DND-41 (cell line): ENCODE measurements at regions not wholly inside any gene's neighbourhood (a gene's known extent, or its start where the extent isn't known, plus 50 kb on each side); places are given as distances from the start of the nearest gene placed in this dataset.

ENCODE experiments used
- ATAC-seq: fragments of 200-7000 bp; cut with Tn5 transposase; 3 replicates; pipeline ENCODE4 v1.9.1; 2021; ENCODE audit warnings: low read depth; ENCODE audit not compliant: insufficient read depth
- DNase-seq: peaks from one replicate; pipeline ENCODE4 v3.0.0-alpha.2; 2020
- H2AFZ ChIP-seq: 2 replicates; pipeline ENCODE4 v1.6.0; 2012; ENCODE audit warnings: low read depth, low read length
- H3K27ac ChIP-seq: 2 replicates; pipeline ENCODE4 v1.5.1; 2012; ENCODE audit warnings: low read length, inconsistent platforms
- H3K27me3 ChIP-seq: fragments of 200-600 bp; sonication (generic); 2 replicates; pipeline ENCODE4 v1.6.0; 2012; ENCODE audit warnings: low read length, mild to moderate bottlenecking, inconsistent platforms; ENCODE audit not compliant: insufficient read depth, poor library complexity
- H3K36me3 ChIP-seq: 2 replicates; pipeline ENCODE4 v1.5.1; 2012; ENCODE audit warnings: low read length, inconsistent platforms; ENCODE audit not compliant: insufficient read depth
- H3K4me1 ChIP-seq: 2 replicates; pipeline ENCODE4 v1.5.1; 2012; ENCODE audit warnings: mild to moderate bottlenecking, low read length; ENCODE audit not compliant: insufficient read depth
- H3K4me2 ChIP-seq: 2 replicates; pipeline ENCODE4 v1.6.0; 2012; ENCODE audit warnings: mild to moderate bottlenecking, moderate library complexity, low read length, inconsistent platforms; ENCODE audit not compliant: insufficient read depth
- H3K4me3 ChIP-seq, 2 experiments: fragments of 200-600 bp in 1 of 2; shearing (Covaris generic) in 1 of 2; 2 replicates each; pipeline ENCODE4 v1.5.1; 2012 to 2016; ENCODE audit warnings: inconsistent platforms in 2 of 2, low read length in 2 of 2, mild to moderate bottlenecking in 2 of 2, low read depth in 1 of 2, moderate library complexity in 1 of 2
- H3K79me2 ChIP-seq: 2 replicates; pipeline ENCODE4 v1.6.0; 2012; ENCODE audit warnings: low read length, inconsistent platforms; ENCODE audit not compliant: insufficient read depth
- H3K9ac ChIP-seq: 2 replicates; pipeline ENCODE4 v1.6.0; 2012; ENCODE audit warnings: low read depth, mild to moderate bottlenecking, inconsistent platforms, low read length, moderate library complexity
- H3K9me3 ChIP-seq: 2 replicates; pipeline ENCODE4 v1.5.1; 2012; ENCODE audit warnings: low read length, moderate library complexity, mild to moderate bottlenecking, inconsistent platforms; ENCODE audit not compliant: insufficient read depth, severe bottlenecking
- H4K20me1 ChIP-seq: 2 replicates; pipeline ENCODE4 v1.6.0; 2012; ENCODE audit warnings: low read length; ENCODE audit not compliant: insufficient read depth
- CTCF ChIP-seq: IDR thresholded peaks from 2 replicates; pipeline ENCODE4 v1.5.1; 2012; ENCODE audit warnings: borderline replicate concordance, low read length, moderate library complexity, mild to moderate bottlenecking; ENCODE audit not compliant: poor library complexity, severe bottlenecking; ENCODE audit errors: extremely low read depth
- EZH2 ChIP-seq: IDR thresholded peaks from 3 replicates; pipeline ENCODE4 v1.6.1; 2012; ENCODE audit warnings: borderline replicate concordance, low read depth, mild to moderate bottlenecking, moderate library complexity, low read length, inconsistent platforms; ENCODE audit not compliant: severe bottlenecking

DNA sequence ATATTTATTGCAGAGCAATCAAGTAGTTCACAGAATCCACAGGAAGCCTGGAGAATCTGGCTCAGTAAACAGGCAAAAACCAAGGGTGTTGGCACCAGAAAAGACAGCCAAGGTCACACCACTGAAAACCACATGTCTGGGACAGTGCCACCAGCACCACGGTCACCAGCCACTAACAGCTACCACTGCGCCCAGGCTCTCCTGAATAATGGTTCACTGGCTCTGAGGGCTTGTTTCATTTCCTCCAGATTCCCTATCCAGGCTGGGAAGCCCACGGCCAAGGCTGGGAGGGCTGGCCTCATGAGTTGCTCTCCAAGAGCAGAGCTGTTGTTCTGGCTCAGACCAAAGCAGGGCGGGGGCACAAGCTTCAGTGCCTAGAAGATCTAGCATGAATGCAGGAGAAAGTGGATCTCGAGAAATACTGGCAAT lies 54.5 kb upstream of the PTGFRN start:
- H3K9ac ChIP-seq = no peak overlapping the region
- H3K4me1 ChIP-seq = 0 out of 2 replicates have a peak, but pooled peaks cover 3% of the 10 kb centered on the region
- TF ChIP-seq EZH2 (no peak), CTCF (no peak)
- no peaks in the 10 kb centered on the region for H3K27me3 ChIP-seq
- H3K4me2 ChIP-seq = no peak overlapping the region
- H3K36me3 ChIP-seq = no peaks in the 10 kb centered on the region
- H3K4me3 ChIP-seq = no peak overlapping the region
- H3K9me3 ChIP-seq = no peaks in the 10 kb centered on the region
- DNase-seq (no peak), ATAC-seq (peak; percentile 5; the same call in 1 of the 3 replicates)
- no peak overlapping the region for H2AFZ ChIP-seq
- H4K20me1 ChIP-seq = no peaks in the 10 kb centered on the region
- H3K79me2 ChIP-seq = no peaks in the 10 kb centered on the region
- H3K27ac ChIP-seq = no peak overlapping the region

DNA sequence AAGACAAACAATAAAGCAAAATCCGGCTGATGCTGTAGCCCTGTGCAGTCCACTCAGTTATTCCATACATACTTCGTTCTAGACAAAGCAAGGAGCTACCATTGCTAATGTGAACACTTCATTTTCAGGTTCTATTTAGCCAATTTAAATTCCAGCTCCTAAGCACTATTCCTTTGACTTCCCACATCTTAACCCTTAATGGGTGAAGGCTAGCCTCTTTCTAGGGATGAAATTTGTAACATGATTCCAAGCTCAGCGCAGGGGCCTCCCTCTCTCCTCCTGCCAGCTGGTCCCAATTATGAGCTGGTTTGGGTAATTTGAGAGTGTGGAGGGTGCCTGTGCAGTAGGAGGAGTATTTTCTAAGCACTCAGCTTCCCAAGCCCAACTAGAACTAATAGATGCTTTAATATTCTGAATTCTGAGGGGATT lies 53.9 kb upstream of the PTGFRN start:
- H4K20me1 ChIP-seq = no peaks in the 10 kb centered on the region
- H3K27me3 ChIP-seq = no peaks in the 10 kb centered on the region
- no peaks in the 10 kb centered on the region for H3K79me2 ChIP-seq
- no peak overlapping the region for H3K9ac ChIP-seq
- 0 out of 2 replicates have a peak, but pooled peaks cover 3% of the 10 kb centered on the region for H3K4me1 ChIP-seq
- H3K4me2 ChIP-seq = no peak overlapping the region
- H2AFZ ChIP-seq = no peak overlapping the region
- H3K36me3 ChIP-seq = no peaks in the 10 kb centered on the region
- TF ChIP-seq EZH2 (no peak), CTCF (no peak)
- H3K9me3 ChIP-seq = no peaks in the 10 kb centered on the region
- H3K4me3 ChIP-seq = no peak overlapping the region
- DNase-seq (no peak), ATAC-seq (no peak)
- no peak overlapping the region for H3K27ac ChIP-seq

DNA sequence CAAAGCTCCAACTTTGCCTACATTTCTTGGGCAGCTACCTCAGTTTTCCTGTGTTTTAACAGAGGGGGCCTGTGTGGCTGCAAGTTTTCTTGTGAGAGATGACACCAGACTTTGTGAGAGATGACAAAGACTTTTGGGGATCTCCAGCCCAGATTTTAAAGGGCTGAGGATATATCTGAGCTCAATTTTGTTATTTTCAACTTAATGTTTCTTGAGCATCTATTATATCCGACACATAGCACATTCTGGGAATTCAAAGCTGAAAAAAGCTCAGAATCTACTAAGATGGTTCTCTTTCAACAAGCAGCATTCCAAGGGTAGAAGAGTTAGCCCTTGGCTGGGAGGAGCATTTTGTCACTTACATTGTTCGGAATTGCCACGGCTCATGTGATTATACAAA lies 53.4 kb upstream of the PTGFRN start:
- Histone ChIP-seq H3K27ac (no peak overlapping the region), H3K9ac (no peak overlapping the region), H3K27me3 (no peaks in the 10 kb centered on the region), H3K4me1 (0 out of 2 replicates have a peak, but pooled peaks cover 3% of the 10 kb centered on the region), H3K9me3 (no peaks in the 10 kb centered on the region), H3K4me2 (no peak overlapping the region), H3K36me3 (no peaks in the 10 kb centered on the region), H4K20me1 (no peaks in the 10 kb centered on the region), H3K79me2 (no peaks in the 10 kb centered on the region), H2AFZ (no peak overlapping the region), H3K4me3 (no peak overlapping the region)
- no peak for DNase-seq
- ATAC-seq = no peak
- no peak for TF ChIP-seq CTCF

DNA sequence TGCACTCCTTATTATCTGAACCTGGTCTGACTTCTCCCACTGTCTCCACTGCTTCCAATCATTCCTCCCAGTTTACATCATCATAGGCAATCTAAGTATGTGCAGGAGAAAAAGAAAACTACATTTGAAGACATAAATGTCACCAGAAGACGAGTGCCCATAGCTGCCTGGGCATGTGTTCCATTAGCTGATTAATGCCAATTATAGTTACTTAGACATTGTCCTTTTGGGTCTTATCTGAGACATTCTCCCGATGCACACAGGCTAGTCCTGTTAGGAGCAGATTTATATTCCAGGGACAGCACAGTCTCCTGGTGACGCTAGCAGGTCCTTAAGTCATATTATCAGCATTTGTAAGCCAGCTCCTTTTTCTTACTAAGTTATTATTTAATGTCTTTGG lies 52.6 kb upstream of the PTGFRN start:
- H3K4me2 ChIP-seq = no peak overlapping the region
- H3K27me3 ChIP-seq = no peaks in the 10 kb centered on the region
- H3K27ac ChIP-seq = no peak overlapping the region
- no peak for DNase-seq
- no peak overlapping the region for H2AFZ ChIP-seq
- no peaks in the 10 kb centered on the region for H3K9me3 ChIP-seq
- no peaks in the 10 kb centered on the region for H4K20me1 ChIP-seq
- H3K36me3 ChIP-seq = no peaks in the 10 kb centered on the region
- TF ChIP-seq CTCF (no peak), EZH2 (no peak)
- ATAC-seq = no peak
- H3K4me1 ChIP-seq = 0 out of 2 replicates have a peak, but pooled peaks cover 3% of the 10 kb centered on the region
- H3K4me3 ChIP-seq = no peak overlapping the region
- H3K9ac ChIP-seq = no peak overlapping the region
- H3K79me2 ChIP-seq = no peaks in the 10 kb centered on the region
